ENCODE measurements at regions not wholly inside any gene's neighbourhood (a gene's known extent, or its start where the extent isn't known, plus 50 kb on each side); places are given as distances from the start of the nearest gene placed in this dataset. TPM values are rescaled to one million over a fixed set of nuclear protein-coding genes. Genes with fewer than 3 reads are reported as not detected.

GRCh38 chr12:83185241-83185640 is 498.5 kb downstream of the TMTC2 start:
- Histone ChIP-seq H3K79me2 (ENCODE audit: control insufficient read depth in 1 of 2, insufficient read depth in 2 of 2, low read length in 2 of 2) (no peaks in the 10 kb centered on the region), H2BK120ac (replicated peaks; ENCODE audit: low read depth, low read length) (no peak overlapping the region), H3K18ac (ENCODE audit: extremely low read depth, low read length) (no peak overlapping the region), H3K9ac (replicated peaks in 1 of 4; ENCODE audit: extremely low read depth in 1 of 4, low read depth in 3 of 4, low read length in 3 of 4) (no peak overlapping the region), H3K27me3 (replicated peaks in 1 of 4; ENCODE audit: control insufficient read depth in 3 of 4, extremely low read depth in 1 of 4, insufficient read depth in 3 of 4, low read length in 3 of 4) (no peaks in the 10 kb centered on the region), H3K36me3 (ENCODE audit: control insufficient read depth in 2 of 4, insufficient read depth in 4 of 4, low read length in 3 of 4) (no peaks in the 10 kb centered on the region), H3K56ac (replicated peaks; ENCODE audit: insufficient read length, low read depth, low read length) (no peak overlapping the region), H2AFZ (ENCODE audit: low read length) (no peak overlapping the region), H4K91ac (replicated peaks; ENCODE audit: insufficient read length, low read length) (no peak overlapping the region), H3K23ac (ENCODE audit: insufficient read length) (no peak overlapping the region), H3K14ac (ENCODE audit: insufficient read length) (no peak overlapping the region), H2BK12ac (ENCODE audit: low read depth, low read length) (no peak overlapping the region), H2AK5ac (ENCODE audit: low read depth, low read length) (no peak overlapping the region), H3K9me3 (ENCODE audit: insufficient read depth in 2 of 2, low read depth in 1 of 2, low read length in 1 of 2) (no peaks in the 10 kb centered on the region), H3K23me2 (ENCODE audit: low read depth, low read length) (no peaks in the 10 kb centered on the region), H3K4me3 (ENCODE audit: extremely low read depth in 1 of 4, insufficient read depth in 2 of 4, low read depth in 3 of 4, low read length in 4 of 4) (no peak overlapping the region), H2BK20ac (ENCODE audit: low read length) (no peak overlapping the region), H4K8ac (ENCODE audit: extremely low read depth, insufficient read depth, low read length) (no peak overlapping the region), H2BK15ac (ENCODE audit: low read length) (no peak overlapping the region), H3K4me1 (replicated peaks in 1 of 4; ENCODE audit: control insufficient read depth in 3 of 4, insufficient read depth in 4 of 4, low read length in 3 of 4) (no peaks in the 10 kb centered on the region; a peak in 1 of 7 replicates), H4K20me1 (replicated peaks in 1 of 2; ENCODE audit: control insufficient read depth in 1 of 2, insufficient read depth in 2 of 2, low read length in 2 of 2) (no peaks in the 10 kb centered on the region), H2BK5ac (ENCODE audit: low read depth, low read length) (no peak overlapping the region), H3K4ac (replicated peaks; ENCODE audit: insufficient read length, low read depth, low read length) (no peak overlapping the region), H3K4me2 (ENCODE audit: insufficient read depth in 1 of 2, low read depth in 2 of 2, low read length in 2 of 2) (no peak overlapping the region), H3K79me1 (ENCODE audit: low read depth, low read length) (no peaks in the 10 kb centered on the region), H3K27ac (ENCODE audit: low read depth, low read length) (no peak overlapping the region), H4K5ac (ENCODE audit: insufficient read length, low read depth, low read length) (no peak overlapping the region)
- DNase-seq (ENCODE audit: low read depth in 1 of 2, low spot score in 2 of 2) (no peak), FAIRE-seq (no peak)
- 81% methylated on average over 1 of the region's 1 CpG; no CpG with 5 or more reads in 1 of the 2 experiments for WGBS, 2 experiments (ENCODE audit: extremely low coverage in 1 of 2, insufficient coverage in 1 of 2, insufficient read length in 1 of 2, insufficient replicate concordance in 2 of 2, low coverage in 1 of 2, low lambda C conversion rate in 2 of 2, missing lambda C conversion rate in 1 of 2)
- ChIA-PET CTCF (ENCODE audit: partially characterized antibody) (no interaction called here), POLR2A (ENCODE audit: partially characterized antibody) (no interaction called here)
- no peak for TF ChIP-seq RNF2 (IDR thresholded peaks at IDR 0.05; ENCODE audit: borderline replicate concordance, low read depth, low read length, missing control alignments, poor library complexity, severe bottlenecking)
- no peak for TF ChIP-seq RAD21 (IDR thresholded peaks at IDR 0.05 in 1 of 2, conservative IDR thresholded peaks at IDR 0.05 in 1 of 2; ENCODE audit: low read depth in 2 of 2, low read length in 2 of 2)
- no peak for TF ChIP-seq YY1 (IDR thresholded peaks at IDR 0.05; ENCODE audit: low read depth, low read length)

Small RNAs in the stretch of these regions (small RNA-seq; reads per million reads assigned to genes)
- gene RF00334 (ENCODE audit: insufficient read depth): not detected

All from H1 (cell line).